ENCODE measurements at regions not wholly inside any gene's neighbourhood (a gene's known extent, or its start where the extent isn't known, plus 50 kb on each side); places are given as distances from the start of the nearest gene placed in this dataset.

GRCh38 chr13:111409413-111409812, 89.0 kb downstream of the TEX29 start:
- H3K9me3 Mint-ChIP-seq (ENCODE audit: unreplicated experiment) = no peaks in the 10 kb centered on the region
- no peak overlapping the region for H3K27ac Mint-ChIP-seq (ENCODE audit: unreplicated experiment)
- H3K27me3 Mint-ChIP-seq (ENCODE audit: unreplicated experiment) = peaks cover 48% of the 10 kb centered on the region
- TF ChIP-seq, protein P1, sequence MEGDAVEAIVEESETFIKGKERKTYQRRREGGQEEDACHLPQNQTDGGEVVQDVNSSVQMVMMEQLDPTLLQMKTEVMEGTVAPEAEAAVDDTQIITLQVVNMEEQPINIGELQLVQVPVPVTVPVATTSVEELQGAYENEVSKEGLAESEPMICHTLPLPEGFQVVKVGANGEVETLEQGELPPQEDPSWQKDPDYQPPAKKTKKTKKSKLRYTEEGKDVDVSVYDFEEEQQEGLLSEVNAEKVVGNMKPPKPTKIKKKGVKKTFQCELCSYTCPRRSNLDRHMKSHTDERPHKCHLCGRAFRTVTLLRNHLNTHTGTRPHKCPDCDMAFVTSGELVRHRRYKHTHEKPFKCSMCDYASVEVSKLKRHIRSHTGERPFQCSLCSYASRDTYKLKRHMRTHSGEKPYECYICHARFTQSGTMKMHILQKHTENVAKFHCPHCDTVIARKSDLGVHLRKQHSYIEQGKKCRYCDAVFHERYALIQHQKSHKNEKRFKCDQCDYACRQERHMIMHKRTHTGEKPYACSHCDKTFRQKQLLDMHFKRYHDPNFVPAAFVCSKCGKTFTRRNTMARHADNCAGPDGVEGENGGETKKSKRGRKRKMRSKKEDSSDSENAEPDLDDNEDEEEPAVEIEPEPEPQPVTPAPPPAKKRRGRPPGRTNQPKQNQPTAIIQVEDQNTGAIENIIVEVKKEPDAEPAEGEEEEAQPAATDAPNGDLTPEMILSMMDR (IDR thresholded peaks at IDR 0.05) = no peak
- H3K36me3 Mint-ChIP-seq (ENCODE audit: unreplicated experiment) = no peaks in the 10 kb centered on the region
- H3K4me1 Mint-ChIP-seq (ENCODE audit: unreplicated experiment) = no peaks in the 10 kb centered on the region
- no peak overlapping the region for H3K4me3 Mint-ChIP-seq (ENCODE audit: unreplicated experiment)
- DNase-seq (ENCODE audit: extremely low spot score, unreplicated experiment) = no peak

- DNase-seq (ENCODE audit: extremely low spot score, unreplicated experiment) = no peak
- peaks cover 57% of the 10 kb centered on the region for H3K27me3 Mint-ChIP-seq (ENCODE audit: unreplicated experiment)
- no peaks in the 10 kb centered on the region for H3K4me1 Mint-ChIP-seq (ENCODE audit: unreplicated experiment)
- no peaks in the 10 kb centered on the region for H3K36me3 Mint-ChIP-seq (ENCODE audit: unreplicated experiment)
- TF ChIP-seq, protein P1 (IDR thresholded peaks at IDR 0.05) = no peak
- no peak overlapping the region for H3K4me3 Mint-ChIP-seq (ENCODE audit: unreplicated experiment)
- no peak overlapping the region for H3K27ac Mint-ChIP-seq (ENCODE audit: unreplicated experiment)
- no peaks in the 10 kb centered on the region for H3K9me3 Mint-ChIP-seq (ENCODE audit: unreplicated experiment)
Measured at GRCh38 chr13:111410232-111411021, 90.0 kb downstream of the TEX29 start.

DNA sequence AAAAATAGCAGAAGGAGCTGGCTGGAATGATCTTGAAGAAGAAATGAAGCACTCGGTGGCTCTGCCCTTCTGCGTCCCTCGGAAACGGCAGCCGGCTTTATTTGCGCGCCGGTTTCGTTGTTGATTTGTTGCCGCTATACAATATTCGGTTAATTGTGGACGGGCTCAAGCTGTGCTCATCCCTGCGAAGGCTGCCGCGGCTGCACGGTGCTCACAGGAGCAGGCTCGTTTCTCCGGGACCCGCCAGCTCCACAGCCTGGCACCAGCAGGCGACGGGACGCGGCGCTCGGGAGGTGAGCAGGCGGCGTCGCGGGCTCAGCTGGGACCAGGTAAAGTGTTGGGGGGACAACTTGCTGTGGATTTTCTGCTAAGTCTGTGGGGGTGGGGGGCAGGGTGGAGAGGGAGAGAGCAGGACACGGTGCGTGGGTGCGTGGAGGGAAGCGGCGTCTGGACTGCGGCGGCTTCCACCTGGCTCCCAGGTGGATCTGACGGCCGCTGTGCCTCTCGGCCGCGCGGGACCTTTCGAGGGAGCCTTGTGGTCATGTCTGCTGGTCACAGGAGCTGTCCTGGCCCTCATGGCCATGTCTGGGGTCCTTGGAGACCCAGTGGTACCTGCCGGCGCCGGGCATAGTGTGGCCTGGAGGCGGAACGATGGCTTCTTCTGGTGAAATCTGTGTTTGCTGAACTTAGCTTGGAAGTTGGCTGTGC, 90.9 kb downstream of the TEX29 start:
- TF ChIP-seq, protein P1 (IDR thresholded peaks at IDR 0.05) = no peak
- H3K4me1 Mint-ChIP-seq (ENCODE audit: unreplicated experiment) = no peaks in the 10 kb centered on the region
- H3K9me3 Mint-ChIP-seq (ENCODE audit: unreplicated experiment) = no peaks in the 10 kb centered on the region
- H3K27me3 Mint-ChIP-seq (ENCODE audit: unreplicated experiment) = peaks cover 58% of the 10 kb centered on the region
- no peak for DNase-seq (ENCODE audit: extremely low spot score, unreplicated experiment)
- H3K4me3 Mint-ChIP-seq (ENCODE audit: unreplicated experiment) = no peak overlapping the region
- no peak overlapping the region for H3K27ac Mint-ChIP-seq (ENCODE audit: unreplicated experiment)
- H3K36me3 Mint-ChIP-seq (ENCODE audit: unreplicated experiment) = no peaks in the 10 kb centered on the region

- no peak overlapping the region for H3K27ac Mint-ChIP-seq (ENCODE audit: unreplicated experiment)
- H3K4me3 Mint-ChIP-seq (ENCODE audit: unreplicated experiment) = no peak overlapping the region
- no peak for DNase-seq (ENCODE audit: extremely low spot score, unreplicated experiment)
- peaks cover 53% of the 10 kb centered on the region for H3K27me3 Mint-ChIP-seq (ENCODE audit: unreplicated experiment)
- TF ChIP-seq, protein P1 (IDR thresholded peaks at IDR 0.05) = no peak
- no peaks in the 10 kb centered on the region for H3K4me1 Mint-ChIP-seq (ENCODE audit: unreplicated experiment)
- H3K36me3 Mint-ChIP-seq (ENCODE audit: unreplicated experiment) = no peaks in the 10 kb centered on the region
- H3K9me3 Mint-ChIP-seq (ENCODE audit: unreplicated experiment) = no peaks in the 10 kb centered on the region
Measured at GRCh38 chr13:111411919-111412650, 91.6 kb downstream of the TEX29 start.
